ENCODE measurements at regions not wholly inside any gene's neighbourhood (a gene's known extent, or its start where the extent isn't known, plus 50 kb on each side); places are given as distances from the start of the nearest gene placed in this dataset.

DNA sequence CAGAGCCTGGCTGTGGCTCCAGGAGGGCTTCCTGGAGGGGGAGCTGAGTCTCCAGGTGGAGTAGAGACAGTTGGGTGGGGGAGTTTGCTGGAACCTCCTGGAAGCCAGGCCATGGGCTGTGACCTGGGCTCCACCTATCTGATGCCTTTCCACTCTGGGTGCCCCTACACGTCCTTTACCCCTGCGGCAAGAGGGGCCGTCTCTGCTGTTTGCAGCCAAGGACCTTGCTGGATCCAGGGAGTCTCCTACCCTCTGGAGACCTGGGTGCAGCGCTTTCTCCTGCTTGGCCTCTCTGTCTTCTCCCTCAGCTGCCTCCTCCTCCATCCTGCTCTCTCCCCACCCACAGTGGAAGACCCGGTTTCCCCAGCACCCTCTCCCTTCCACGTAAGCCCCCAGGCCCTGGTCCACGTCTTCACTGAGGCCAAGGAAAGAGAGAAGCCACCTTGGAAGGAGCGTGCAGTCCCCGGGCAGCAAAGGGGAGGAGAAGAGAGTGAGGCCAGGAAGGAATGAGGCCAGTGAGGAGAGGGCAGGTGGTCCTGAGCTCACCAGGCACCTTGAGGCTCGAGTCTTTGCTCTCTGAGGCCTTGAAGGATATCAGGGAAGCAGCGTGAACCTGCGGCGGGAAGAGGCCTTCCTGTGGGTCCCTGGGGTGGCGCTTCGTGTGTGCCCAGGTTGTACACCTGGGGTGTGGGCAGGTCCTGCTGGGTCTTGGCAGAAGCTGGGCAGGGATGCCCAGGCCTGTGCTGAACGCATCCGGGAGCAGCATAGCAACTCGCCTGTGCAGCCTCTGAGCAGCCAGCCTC lies 294.3 kb upstream of the RTL1 start:
- DNase-seq, result no peak

DNA sequence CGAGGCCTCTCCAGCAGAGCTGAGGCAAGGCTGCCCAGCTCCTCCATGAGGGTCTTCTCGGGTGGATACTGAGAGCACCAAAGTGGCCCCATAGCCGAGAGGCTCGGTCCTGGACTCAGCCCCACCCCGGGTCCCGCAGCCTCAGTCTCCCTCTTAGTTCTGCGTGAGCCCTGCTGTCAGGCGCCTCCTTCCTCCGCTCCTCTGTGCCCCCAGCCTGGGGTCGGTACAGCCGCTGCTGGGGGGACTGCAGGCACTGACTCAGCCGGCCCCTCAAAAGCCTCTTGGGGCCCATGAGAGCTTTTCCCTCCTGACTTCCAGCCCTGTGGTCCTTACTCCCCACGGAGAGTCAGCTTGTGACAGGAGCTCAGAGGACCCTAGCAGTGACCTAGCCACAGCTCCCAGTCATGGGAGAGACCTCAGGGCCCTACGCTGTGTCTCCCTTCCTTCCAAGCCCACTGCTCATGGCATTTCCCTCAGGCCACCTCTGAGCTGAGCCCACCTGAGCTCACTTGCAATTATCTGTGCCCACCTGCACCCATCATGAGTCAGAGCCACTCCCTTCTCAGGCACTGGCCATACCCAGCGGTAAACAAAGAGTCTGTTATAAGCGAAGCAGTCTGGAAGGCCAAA lies 295.0 kb upstream of the RTL1 start:
- DNase-seq, result no peak

- DNase-seq, result no peak
Measured at GRCh38 chr14:101199028-101199770, 295.7 kb upstream of the RTL1 start.

GRCh38 chr14:101200008-101200649 lies 296.6 kb upstream of the RTL1 start:
- no peak for DNase-seq

DNA sequence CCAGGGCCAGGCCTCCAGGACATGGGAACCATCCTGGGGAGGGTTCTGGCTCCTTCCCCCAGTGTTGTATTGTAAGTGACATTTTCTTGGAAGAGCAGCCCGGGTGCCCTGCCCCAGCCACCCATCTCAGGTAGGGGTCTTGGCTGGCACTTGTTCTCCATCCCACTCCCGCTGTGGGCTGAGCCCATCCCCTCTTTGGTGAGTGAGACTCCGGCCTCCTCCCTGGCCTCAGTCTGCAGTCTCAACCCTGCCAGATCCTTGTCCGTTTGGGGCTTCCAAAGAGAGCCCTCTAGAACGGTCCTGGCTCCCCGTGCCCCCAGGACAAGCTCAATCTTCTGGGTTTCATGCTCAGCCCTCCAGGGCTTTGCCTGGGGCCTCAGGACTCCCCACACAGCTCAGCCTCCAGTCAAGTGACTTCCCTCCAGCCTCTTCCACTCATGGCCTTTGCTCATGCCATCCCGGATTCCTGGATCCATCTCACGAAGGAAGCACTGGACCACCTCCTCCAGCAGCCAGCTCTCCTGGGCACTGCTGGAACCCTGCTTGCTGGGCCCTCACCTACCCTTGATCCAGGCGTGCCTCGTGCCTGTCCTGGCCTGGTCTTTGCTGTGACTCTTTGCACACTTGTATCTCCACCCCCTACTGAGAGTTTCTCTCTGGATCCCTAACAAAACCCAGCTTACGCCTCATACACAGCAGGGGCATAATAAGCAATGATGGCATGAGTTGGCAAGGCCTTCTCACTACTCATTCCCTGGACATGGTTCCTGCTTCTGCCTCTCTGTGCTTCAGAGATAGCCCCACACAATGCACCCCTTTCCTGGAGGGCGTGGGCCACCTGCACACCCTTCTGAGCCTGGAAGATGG lies 297.4 kb upstream of the RTL1 start:
- DNase-seq, result no peak

- DNase-seq, result no peak
Measured at GRCh38 chr14:101201535-101202151, 298.1 kb upstream of the RTL1 start.

GRCh38 chr14:101202627-101203404 lies 299.3 kb upstream of the RTL1 start:
- no peak for DNase-seq

DNA sequence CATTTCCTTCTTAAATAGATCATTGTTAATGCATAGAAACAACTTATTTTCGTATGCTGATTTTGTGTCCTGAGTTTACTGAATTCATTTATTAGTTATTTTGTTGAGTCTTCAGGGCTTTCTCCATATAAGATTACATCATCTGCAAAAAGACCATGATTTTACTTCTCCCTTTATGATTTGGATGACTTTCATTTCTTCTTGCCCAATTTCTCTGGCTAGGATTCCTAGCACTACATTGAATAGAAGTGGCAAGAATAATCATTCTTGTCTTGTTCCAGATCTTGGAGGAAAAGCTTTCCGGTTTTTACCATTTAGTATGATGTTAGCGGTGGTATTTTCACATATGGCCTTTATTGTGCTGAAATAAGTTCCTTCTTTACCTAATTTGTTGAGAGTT lies 303.0 kb upstream of the RTL1 start:
- no peak for DNase-seq

- DNase-seq, result no peak
Measured at GRCh38 chr14:101207041-101207440, 303.5 kb upstream of the RTL1 start.

DNA sequence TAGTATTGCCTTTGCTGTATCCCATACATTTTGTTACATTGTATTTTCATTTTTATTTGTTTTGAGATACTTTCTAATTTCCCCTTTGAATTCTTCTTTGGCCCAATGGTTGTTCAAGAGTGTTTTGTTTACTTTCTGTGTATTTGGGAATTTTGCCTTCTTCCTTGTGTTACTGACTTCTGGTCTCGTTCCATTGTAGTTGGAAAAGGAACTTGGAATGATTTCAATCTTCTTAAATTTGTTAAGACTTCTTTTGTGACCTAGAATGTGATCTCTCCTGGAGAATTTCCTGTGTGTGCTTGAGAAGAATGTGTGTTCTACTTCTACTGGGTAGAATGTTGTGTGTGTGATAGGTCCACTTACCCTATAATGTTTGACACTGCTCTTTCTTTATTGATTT lies 304.4 kb upstream of the RTL1 start:
- no peak for DNase-seq

DNA sequence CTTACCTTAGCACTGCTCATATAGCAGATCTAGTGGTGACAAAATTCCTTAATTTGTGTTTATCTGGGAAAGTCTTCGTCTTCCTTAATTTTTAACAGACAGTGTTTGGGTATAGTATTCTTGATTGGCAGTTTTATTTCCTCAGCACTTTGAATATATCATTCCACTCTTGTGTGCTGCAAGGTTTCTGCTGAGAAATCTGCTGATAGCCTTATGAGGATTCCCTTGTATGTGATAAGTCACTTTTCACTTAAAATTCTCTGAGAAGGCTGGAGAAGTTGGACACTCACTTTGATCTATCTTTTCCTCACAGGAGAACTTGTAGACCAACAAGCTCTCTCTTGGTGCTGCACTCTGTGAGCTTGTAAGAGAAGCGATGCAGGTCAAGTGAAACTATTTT lies 306.1 kb upstream of the RTL1 start:
- no peak for DNase-seq

DNA sequence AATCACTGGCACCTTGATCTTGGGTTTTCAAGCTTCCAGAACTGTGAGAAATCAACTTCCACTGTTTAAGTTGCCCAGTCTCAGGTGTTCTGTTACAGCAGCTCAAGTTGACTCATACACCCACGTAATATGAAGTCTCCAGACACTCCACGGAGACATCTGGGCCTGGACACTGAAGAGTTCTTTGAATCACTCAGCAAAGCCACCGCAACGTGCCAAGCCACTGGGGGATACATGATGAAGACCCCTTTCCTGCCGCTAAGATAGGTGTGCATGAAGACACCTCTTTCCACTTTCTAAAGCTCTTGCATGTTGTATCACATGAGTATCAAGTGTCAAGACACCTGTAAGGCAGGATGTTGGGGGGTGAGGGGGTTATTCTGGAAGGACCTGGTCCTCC lies 311.7 kb upstream of the RTL1 start:
- no peak for DNase-seq

DNA sequence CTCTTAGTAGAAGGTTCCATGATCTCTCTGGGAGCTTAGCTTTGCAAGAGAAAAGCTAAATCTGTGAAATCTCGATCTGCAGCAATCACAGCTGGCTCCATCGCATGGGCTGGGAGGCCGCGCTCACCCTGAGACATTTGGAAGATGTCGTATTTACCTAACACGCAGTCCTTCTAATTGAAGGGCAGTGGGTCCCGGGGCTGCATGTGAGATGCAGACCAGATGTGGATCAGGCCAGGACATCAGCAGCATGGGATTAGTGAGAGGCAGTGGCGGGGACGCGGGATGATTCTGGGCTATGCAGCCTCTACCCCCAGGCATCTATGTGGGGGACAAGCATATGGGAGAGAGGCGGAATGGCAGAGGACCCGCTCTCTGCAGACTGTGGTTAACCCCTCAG lies 312.4 kb upstream of the RTL1 start:
- no peak for DNase-seq

GRCh38 chr14:101216366-101217079 lies 313.0 kb upstream of the RTL1 start:
- DNase-seq, result no peak

GRCh38 chr14:101217080-101217463 lies 313.6 kb upstream of the RTL1 start:
- DNase-seq, result no peak

GRCh38 chr14:101217616-101218371 lies 314.3 kb upstream of the RTL1 start:
- DNase-seq, result no peak

DNA sequence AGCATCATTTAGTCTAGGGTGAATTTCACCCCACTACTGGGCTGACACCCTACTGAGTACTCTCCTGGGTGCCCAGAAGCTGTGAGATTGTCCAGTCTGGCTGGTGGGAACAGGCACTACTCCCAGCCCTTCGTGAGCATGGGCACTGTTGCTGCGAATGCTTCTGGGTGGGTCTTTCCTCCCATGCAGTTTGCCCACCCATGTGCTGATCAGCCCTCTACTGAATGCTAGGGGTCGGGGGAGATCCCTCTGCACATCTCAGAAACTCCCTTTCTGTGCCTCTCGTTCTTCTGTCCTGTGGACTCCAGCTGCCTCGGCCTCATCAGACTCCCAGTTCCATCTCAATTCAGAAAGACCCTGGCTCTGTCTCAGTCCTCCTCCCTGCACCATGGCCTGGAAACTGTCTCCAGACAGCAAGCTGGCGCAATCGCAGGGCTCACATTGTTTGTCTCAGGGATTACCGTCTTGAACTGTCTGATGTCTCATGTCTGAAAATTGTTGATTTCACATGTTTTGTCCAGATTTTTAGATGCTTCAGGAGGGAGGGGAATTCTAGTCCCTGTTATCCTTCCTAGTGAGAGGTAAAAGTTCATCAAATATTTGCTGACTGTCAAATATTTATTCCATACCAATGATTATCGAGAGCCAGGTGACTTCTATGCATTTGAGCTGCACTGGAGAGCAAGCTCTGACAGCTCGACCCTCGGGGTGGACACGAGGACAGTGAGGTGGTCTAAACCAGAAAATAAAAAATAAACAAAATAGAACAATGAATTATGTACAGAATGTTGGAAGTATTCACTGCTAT lies 316.6 kb upstream of the RTL1 start:
- DNase-seq, result no peak

GRCh38 chr14:101220921-101221510 lies 317.5 kb upstream of the RTL1 start:
- DNase-seq, result no peak

Measured in fibroblast of upper back skin (primary cell).